CD4-positive, alpha-beta T cell treated with Interleukin-2 at 100 ng/mL for 4 hours (primary cell): ENCODE measurements at regions not wholly inside any gene's neighbourhood (a gene's known extent, or its start where the extent isn't known, plus 50 kb on each side); places are given as distances from the start of the nearest gene placed in this dataset.
A peak's percentile ranks its signal among the peaks of the same experiment; 100 is the strongest.

ENCODE experiments used
- DNase-seq: peaks from one replicate; pipeline ENCODE4 v3.0.0-alpha.2; 2020; ENCODE audit warnings: low spot score

DNA sequence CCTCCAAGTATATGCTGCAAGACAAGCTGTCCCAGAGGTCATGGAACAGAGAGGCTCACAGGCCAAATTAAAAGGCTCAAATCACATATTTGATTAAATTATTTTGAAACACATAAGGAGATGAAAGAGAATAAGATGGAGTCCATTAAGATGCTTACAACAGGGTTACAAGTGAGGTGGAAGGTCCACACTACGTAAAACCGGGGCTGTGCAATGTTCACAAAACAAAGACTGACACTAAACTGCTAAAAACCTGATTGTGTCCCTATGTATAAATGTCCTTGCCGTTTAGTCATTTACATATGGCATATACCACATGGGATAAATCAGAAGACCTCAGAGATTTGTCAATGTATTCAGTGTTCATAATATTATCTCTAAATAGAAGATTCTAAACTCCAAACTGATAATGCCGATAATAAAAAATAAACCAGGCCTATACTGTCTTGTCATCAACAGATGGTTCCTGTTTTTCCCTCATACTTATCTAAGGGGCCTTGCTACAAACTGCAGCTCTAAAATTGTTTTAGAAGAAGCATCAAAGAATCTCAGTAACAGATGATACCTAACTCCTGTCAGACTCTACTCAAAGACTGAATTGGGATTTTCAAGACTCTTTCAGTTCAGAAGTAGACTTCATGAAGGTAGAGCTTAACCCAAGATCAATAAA, 51.8 kb upstream of the RIPOR2 start:
- no peak for DNase-seq

DNA sequence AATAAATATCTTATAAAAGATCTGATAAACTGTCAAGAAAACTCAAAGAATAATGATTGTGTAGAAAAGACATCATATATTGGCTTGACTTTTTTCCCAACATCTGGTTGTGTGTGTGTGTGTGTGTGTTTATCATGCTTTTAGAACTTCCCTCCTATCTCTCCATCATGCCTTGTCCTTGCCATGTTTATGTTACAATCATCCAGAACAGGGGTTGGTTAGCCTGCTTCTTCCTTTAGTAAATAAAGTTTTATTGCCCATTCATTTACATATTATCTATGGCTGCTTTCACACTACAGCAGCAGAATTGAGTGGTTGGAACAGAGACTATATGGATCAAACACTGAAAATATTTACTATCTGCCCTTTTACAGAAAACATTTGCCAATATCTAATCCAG, 52.8 kb upstream of the RIPOR2 start:
- DNase-seq: no peak

DNA sequence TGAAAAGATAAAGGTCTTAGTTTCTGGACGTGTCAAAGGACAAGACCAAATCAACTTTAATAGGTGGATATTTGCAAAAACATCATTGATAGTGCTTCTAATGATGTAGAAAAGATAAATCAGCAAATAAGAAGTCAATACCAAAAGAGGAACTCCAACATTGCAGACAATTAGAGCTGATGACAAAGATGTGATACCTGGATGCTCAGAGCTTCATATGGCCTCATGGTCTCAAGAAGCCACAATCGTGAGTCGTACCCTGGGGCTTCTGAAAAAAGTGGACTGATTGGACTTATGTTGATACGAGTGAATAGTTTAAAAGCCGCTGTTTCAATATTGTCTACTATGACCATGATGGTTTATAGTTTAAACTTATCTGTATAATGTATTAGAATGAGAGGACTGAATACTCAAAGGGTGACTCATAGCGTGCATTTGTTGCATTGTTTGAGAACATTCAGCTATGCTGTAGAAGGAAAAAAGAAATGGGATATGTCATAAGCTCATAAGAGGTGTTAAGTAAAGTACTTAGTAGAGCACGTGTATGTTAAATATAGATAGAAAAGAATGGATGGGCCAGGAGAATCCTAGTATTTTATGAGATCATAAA, 54.6 kb upstream of the RIPOR2 start:
- no peak for DNase-seq

DNA sequence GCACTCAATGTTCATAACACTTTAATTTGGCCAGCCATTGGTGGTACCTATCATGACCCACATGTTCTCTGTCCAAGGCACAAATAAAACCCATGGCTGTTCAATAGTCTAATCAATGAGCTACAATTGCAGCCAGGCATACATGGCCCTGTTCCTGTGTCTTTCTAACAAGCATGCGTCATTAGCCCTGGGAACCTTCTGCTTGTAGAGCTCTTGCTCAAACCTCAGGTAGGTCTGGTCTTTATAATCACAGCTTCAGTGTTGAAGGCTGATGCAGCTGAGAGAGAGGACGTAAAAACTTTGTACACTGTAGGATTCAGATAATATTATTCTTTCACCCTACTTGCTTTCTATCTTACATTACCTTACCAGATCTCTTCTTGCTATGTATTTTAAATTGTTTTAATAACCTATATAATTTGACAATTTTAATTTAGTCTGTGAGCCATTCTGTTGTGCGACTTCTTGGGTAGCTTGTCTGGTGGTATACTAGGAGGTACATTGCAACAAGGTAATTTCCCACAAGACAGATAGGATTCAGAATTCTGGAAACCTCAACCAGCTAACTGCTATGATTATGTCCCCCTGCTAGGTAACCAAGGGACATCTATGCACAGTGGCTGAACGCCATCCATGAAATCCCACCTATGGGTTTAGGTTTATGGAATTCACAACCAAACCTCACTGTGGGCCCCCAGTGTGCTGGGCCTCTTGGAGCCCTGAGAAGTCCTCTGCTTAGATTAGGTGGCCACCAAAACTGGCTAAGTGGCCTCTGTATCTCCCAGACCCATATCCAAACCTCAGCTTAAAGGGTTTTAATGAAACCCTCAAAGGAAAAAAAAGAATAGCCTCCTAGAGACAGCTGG, 55.4 kb upstream of the RIPOR2 start:
- DNase-seq: no peak

DNA sequence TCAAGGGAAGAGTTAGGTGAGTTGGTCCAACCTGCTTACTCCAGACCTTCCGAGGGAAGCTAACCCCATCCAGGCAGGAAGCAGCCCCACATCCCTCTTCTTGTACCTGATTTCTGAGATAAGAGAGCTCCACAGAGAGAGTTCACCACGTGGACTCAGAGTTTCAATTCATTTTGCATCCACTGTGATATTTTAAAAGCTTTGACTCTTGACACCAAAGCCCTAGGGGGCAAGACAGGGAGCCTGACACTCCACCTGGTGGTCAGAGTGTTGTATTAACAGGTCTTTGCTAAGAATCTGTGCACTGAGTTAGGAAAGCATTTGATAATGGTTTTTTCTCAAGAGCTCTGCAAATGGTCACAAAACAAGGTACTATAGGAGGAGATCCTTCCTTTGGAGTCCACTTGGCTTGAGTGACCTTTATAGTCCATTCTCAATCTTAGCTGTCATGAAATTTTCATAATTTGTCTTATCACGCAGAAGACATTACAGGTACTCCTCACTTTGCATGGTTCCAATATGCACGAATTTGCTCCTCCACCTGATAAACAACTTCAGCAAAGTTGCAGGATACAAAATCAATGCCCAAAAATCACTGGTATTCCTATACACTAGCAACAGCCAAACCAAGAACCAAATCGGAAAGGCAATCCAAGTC, 56.2 kb upstream of the RIPOR2 start:
- DNase-seq: peak; percentile 90

DNA sequence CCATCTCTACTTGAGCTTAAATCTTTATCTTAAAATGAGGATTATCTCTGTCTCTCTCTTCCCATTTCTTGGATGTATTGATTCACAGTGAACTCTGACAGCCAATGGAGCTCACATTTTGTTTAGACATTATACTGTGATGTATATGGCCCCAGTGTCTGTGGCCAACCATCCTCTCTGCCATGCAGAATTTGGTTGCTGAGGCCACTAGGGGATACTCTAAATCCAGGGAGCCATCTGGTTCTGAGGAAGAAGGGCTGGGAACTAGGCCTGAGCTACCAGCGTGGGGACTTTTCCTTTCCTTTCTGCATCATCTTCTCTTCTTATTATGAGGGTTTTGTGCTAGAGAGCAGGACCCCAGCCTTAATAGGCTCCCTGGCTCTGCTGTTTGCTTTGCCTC, 59.1 kb upstream of the RIPOR2 start:
- no peak for DNase-seq

DNA sequence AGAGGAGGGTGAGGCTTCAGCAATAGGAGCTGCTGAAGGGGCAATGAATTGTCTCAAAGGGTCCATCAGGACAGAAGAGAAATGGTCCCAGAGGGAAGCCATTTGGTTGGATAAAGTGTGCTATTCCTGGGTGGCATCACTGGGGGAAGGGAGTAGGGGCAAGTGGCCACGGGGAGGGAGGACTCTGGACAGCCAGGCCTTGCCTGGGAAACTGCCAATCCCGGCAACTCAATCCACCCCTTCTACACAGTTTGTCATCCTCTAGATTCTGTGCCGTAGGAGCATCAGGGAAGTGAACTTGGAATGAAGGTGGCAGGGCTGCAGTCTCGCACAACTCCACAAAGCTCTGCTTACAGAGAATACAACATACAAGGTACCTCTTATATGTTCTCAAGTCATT, 59.5 kb upstream of the RIPOR2 start:
- DNase-seq: no peak

DNA sequence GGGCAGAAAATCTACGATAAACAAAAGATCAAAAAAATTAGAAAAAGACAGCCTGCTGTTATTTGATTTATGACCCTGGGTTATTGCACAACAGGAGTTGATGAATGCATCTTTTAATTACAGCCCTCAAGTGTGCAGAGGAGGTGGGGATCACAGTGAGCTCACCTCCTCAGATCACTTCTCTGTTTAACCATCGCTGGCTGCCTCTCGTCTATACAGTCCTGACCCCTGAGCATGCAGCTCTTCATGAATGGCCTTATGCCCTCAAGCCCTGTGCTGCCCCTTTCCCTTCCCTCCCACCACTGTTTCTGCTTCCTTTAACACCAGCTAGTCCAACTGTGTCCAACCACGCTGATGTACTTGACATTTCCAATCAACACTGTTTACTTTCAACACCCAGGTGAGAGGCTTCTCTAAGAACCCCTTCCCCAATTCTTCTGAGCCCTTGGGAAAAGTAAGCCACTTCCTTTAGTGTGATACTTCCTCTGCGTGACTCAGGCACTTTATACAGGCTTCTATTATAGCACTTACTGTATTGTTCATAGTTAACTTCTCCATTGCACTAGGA, 60.6 kb upstream of the RIPOR2 start:
- DNase-seq: no peak

DNA sequence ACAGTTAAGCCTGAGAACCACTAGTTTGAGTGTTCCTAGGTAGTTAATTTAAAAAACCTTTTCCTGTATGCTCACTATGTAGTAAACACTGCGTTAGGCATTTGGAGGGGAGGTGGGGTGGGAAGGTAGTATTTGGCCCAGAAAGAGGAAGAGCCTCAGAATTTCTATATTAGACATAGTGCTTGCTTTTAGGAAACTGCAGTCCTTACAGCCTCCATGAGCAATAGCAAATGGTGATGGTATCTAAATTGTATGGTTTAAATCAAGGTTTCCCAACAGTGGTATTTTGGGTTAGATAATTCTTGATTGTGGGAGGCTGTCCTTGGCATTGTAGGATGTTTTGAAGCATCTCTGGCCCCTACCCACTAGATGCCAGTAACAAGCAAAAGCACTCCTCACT, 61.5 kb upstream of the RIPOR2 start:
- DNase-seq: no peak

DNA sequence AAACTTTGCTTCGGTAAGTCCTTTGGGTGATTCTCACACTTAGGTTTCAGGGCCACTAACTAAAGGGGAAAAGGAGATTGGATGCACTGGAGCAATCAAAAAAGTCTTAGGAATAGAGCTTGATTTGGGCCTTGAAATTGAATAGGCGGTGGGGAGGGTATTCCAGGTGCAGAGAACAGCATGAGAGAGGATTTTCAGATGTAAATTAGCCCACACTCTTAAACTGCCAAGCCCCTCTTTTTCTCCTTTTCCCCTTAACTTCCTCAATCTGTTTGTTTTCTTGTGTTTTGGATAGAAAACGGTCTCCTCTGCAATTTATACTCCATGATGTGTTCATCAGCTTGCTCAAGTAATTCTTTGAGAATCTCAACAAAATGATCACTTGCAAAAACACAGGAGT, 62.1 kb upstream of the RIPOR2 start:
- DNase-seq: no peak

DNA sequence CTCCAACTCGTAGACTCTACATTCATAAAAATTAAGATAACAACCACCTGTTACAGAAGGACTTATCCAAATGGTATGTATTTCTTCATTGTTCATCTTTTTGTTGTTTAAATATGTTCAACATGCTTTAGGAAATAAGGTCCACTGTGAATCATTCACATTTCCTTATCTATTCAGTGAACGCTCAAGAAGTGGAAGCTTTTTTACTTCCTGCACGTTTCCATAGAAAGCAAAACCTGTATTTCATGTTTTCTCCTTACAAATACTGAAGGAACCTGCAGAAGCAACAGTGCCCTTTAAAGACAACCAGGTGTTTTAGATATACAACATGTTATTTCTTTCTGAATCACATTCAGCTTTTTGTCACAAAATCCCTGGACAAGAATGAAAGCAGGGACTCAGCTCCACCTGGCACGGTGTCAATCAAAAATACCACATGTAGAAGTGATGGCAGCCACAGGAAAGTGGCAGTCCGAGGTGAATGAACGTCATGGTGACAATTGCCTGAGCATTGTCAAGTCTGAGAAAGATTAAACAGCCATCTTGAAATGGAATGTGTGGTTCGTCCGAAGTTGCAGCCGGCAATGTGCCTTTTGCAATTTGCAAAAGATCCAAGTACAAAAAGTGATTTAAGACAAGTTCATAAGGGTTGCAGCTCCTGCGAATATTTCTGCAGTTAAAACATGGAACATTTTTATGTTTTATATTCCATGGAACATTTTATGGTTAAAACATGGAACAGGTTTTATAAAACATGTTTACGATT, 66.7 kb upstream of the RIPOR2 start:
- DNase-seq: no peak

DNA sequence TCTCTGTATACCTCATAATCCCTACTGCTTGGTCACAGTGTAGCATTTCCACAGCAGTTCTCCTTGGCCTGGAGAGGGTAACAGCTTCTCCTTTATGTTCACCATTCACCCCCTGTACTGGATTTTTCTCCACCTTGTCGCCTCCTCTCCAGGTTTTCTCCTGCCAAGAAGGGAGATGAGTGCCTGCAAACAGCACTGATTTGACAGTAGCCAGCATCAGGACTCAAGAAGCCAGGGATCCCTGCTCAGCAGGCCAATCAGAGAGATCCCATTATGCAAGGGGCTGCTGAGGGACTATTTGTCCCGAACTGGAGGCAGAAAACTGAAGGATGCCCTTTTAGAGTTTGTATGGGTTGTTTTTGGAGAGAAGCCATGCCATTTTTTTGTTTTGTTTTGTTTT, 68.6 kb upstream of the RIPOR2 start:
- DNase-seq: no peak

DNA sequence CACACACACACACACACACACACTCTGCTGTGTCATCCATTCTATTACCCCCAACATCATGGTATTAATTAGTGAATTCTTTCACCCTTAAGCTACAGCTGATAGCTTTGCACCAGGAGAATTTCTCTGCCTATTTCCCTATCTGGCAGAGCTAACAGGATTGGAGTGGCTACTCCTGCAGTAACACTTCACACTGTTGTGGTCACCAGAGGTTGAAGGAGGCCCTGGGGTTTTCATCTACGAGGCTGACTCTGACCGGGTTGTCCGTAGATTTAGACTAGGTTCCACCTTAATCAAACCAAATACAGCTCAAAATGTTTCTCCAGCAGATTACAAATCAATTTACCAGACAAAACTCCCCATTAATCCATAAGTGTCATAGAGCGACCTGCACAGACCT, 69.2 kb upstream of the RIPOR2 start:
- DNase-seq: no peak

DNA sequence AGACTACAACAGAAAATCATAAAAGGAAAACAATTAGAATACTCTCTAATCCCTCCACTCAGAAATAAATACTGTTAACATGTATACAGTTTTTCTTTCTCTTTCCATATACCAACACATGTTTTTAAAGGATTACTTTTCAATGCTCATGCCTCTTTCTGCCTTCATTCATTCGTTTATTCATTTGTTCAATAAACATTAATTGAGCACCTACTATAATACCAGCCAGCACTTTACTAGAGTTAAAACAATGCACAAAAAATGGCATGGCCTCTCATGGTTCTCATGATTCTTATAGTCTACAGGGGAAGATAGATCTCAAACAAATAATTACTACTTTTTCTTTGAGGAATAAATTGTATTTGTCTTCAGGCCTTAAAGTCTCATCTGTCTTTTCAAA, 70.3 kb upstream of the RIPOR2 start:
- DNase-seq: no peak

DNA sequence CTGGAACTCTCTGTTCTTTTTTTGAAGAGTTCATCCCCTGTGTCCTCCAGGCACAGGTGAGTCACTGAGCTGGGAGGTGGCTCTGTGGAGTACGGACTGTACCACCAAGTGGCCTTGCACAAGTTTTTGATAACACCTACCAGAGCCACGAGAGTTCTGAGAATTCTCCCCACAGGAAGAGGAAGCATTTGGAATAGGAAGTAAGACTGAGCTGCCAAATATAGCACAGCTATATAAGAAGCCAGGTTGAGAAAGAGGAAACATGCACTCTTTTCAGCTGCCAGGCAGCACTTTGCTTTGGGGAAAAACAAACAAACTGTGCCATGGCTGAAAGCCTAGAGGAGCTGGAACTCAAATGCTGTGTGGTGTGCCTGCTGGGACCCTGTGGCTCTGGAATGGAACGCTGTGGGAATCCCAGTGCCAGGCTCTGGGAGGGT, 70.8 kb upstream of the RIPOR2 start:
- peak; percentile 81 for DNase-seq

DNA sequence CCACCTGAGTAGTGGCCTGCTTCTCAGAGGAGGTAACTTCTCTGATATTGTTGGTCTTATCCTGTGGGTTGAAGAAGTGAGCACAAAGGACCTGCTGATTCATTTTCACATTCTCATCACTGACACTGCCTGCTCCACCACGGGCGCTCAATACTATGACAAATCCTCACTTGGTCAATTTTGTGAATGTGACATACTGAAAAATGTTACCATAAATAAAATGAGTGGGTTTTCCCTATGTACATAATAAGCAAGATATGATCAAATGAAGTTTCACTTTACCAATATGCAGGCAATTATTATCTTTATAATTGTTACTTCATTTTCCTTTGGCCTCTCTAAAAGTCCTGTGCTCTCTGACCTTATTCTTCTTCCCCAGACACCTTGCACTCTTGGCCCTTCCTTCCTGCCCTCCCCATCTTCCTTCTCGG, 71.5 kb upstream of the RIPOR2 start:
- DNase-seq: peak; percentile 73

DNA sequence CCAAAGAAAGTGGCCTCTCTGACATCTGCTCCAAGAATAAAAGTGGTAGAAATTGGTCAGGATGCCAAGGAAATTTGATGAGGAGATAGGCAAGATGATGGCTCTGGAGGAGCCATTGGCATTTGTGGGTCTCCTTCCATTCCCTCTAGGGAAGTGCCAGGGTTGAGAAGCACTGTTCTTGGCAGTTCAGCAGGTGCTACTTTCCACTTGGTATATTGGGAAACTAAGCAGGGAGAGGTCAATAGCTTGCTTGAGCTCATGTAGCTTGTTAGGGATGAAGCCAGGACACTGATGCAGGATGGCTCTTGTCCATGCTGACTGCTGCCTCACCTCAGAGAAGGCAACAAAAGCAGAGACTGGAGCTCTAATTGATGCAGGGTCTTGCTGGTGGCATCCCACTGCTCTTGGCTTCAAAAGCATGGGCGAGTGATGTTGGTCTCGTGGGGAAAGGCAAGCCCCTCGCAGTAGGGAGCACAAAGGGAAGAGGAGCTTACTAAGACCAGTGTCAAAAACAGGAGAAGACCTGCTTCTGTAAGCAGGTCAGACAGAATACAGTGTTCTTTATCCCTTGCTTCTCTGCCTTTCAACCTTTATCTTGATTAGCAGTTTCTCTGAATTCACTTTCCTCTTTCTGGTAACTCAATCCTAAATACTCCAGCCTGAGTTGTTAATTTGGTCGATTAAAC, 73.1 kb upstream of the RIPOR2 start:
- DNase-seq: no peak

DNA sequence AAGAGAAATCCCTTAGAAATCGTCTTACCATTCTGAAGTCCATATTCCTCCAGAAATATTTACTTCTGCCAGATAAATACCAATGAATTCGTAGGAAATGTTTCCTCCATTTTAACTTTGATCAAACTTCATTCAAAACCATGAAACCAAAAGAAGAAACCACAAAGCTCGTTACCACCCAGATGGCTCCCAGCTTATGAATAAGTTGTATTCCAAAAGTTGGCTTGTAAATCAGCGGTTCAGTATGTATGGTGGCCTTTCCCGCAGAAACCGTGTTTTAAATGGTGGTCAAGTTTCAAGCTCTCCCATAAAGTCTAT, 73.6 kb upstream of the RIPOR2 start:
- no peak for DNase-seq

DNA sequence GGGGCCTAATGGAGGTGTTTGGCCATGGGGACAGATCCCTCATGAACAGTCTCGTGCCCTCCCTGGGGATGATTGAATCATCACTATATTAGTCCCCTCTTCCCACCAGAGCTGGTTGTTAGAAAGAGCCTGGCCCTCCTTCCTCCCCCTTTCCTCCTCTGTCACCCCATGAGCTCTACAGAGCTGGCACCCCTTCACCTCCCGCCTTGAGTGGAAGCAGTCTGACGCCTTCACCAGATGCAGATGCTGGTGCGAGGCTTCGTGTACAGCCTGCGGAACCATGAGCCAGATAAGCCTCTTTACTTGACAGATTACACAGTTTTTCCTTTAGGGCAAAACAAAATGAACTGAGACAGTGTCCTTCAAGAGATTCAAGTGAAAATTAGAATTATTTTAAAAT, 74.4 kb upstream of the RIPOR2 start:
- no peak for DNase-seq

DNA sequence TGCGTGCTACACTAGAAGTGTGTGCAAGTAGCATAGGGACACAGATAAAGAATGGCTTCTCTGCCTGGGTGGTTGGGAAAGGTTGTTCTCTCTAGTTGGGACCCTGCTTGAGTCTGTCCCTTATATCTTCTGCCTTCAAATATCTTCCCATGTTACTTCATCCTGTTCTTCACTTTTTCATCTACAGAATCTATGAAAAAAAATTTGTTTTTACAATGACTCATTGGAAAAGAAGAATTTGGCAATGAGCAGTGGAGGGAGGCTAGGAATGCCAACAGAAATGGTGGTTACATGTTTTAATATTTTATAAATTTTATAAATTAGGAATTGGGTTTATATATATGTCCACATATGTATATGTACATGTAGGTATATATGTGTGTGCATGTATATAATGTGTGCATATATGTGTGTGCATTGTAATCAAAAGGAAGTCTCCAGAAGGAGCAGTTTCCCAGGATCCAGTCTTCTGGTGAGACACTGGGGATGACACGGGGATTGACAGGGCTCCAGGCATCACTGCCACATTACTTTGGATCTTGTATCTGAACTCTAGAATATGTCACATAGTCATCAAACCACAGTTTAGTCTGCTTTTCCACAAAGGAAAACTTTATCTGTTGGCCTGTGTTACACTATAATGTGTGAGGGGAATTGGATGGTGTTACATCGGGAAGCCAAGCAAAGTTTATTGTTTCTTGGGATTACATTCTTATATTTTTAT, 75.3 kb upstream of the RIPOR2 start:
- DNase-seq: no peak
